Suprapubic skin (tissue), 4 donors: ENCODE measurements at regions not wholly inside any gene's neighbourhood (a gene's known extent, or its start where the extent isn't known, plus 50 kb on each side); places are given as distances from the start of the nearest gene placed in this dataset.

Experiments used
- DNase-seq, 2 donors: peaks; one replicate each; pipeline ENCODE4 v3.0.0-alpha.2; 2019; ENCODE audit warnings: low spot score in 2 of 2
- H3K27ac ChIP-seq: fragments of 200-600 bp; sonication (generic); one replicate; pipeline ENCODE4 v1.5.1; 2019
- H3K27me3 ChIP-seq: fragments of 200-600 bp; sonication (generic); one replicate; pipeline ENCODE4 v1.5.1; 2019
- H3K36me3 ChIP-seq: fragments of 200-600 bp; sonication (generic); one replicate; pipeline ENCODE4 v1.5.1; 2019
- H3K4me1 ChIP-seq: fragments of 200-600 bp; sonication (generic); one replicate; pipeline ENCODE4 v1.5.1; 2019
- H3K4me3 ChIP-seq: fragments of 200-600 bp; sonication (generic); one replicate; pipeline ENCODE4 v1.5.1; 2019; ENCODE audit warnings: mild to moderate bottlenecking
- H3K9me3 ChIP-seq: fragments of 200-600 bp; sonication (generic); one replicate; pipeline ENCODE4 v1.5.1; 2019
- EP300 ChIP-seq: sonication (generic); formaldehyde crosslinking; IDR thresholded peaks from one replicate; pipeline ENCODE4 v1.6.1; 2017; ENCODE audit warnings: antibody characterized with exemption
- POLR2A ChIP-seq, 2 donors: fragments of 450-650 bp; IDR thresholded peaks; one replicate each; pipeline ENCODE4 v1.6.1; 2017; ENCODE audit warnings: antibody characterized with exemption in 2 of 2, mild to moderate bottlenecking in 2 of 2, moderate library complexity in 2 of 2
- POLR2AphosphoS5 ChIP-seq, 3 donors: sonication (generic); formaldehyde crosslinking; IDR thresholded peaks; one replicate each; pipeline ENCODE4 v1.6.1; 2017; ENCODE audit warnings: antibody characterized with exemption in 3 of 3
- whole genome bisulfite sequencing: methylation state at CpG from one replicate; pipeline ENCODE4 v1.1.5; 2018; 5-methylcytosine and 5-hydroxymethylcytosine counted together
- TF ChIP-seq, protein P1 (sequence below), 2 donors: fragments of 200-600 bp in 1 of 2; fragments of 450-650 bp in 1 of 2; sonication (generic) in 1 of 2; IDR thresholded peaks; one replicate each; pipeline ENCODE4 v1.5.1; 2016 to 2019; ENCODE audit warnings: antibody characterized with exemption in 2 of 2, mild to moderate bottlenecking in 1 of 2, moderate library complexity in 1 of 2

DNA sequence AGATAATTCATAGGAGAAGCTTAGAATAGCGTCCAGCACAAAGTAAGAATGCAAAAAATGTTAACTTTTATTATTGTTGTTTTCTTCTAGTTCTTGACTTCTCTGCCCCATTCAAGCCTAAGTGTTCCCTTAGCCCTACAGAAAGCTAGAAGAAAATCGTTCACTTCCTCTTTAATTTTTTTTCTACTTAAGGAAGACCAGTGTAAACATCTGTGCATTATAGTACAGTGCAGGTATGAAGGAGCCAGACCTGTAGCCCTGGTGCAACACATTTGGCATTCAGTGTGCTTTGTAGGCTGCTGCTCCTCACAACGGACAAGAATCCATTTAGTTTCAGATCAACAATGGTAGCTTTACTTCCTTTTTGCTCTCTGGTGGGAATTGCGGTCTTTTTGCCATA, 127.8 kb upstream of the SLC7A14 start:
- Histone ChIP-seq H3K36me3 (no peaks in the 10 kb centered on the region), H3K27me3 (no peaks in the 10 kb centered on the region), H3K4me3 (no peak overlapping the region), H3K4me1 (no peaks in the 10 kb centered on the region), H3K9me3 (peaks cover 10% of the 10 kb centered on the region), H3K27ac (no peak overlapping the region)
- WGBS = 61% methylated on average over 4 of the region's 4 CpGs
- no peak for TF ChIP-seq EP300
- TF ChIP-seq, protein P1, sequence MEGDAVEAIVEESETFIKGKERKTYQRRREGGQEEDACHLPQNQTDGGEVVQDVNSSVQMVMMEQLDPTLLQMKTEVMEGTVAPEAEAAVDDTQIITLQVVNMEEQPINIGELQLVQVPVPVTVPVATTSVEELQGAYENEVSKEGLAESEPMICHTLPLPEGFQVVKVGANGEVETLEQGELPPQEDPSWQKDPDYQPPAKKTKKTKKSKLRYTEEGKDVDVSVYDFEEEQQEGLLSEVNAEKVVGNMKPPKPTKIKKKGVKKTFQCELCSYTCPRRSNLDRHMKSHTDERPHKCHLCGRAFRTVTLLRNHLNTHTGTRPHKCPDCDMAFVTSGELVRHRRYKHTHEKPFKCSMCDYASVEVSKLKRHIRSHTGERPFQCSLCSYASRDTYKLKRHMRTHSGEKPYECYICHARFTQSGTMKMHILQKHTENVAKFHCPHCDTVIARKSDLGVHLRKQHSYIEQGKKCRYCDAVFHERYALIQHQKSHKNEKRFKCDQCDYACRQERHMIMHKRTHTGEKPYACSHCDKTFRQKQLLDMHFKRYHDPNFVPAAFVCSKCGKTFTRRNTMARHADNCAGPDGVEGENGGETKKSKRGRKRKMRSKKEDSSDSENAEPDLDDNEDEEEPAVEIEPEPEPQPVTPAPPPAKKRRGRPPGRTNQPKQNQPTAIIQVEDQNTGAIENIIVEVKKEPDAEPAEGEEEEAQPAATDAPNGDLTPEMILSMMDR (IDR thresholded peaks at IDR 0.05) = no peak
- TF ChIP-seq POLR2AphosphoS5 (IDR thresholded peaks at IDR 0.05) = no peak
- no peak for TF ChIP-seq POLR2A (IDR thresholded peaks at IDR 0.05)
- no peak for DNase-seq

DNA sequence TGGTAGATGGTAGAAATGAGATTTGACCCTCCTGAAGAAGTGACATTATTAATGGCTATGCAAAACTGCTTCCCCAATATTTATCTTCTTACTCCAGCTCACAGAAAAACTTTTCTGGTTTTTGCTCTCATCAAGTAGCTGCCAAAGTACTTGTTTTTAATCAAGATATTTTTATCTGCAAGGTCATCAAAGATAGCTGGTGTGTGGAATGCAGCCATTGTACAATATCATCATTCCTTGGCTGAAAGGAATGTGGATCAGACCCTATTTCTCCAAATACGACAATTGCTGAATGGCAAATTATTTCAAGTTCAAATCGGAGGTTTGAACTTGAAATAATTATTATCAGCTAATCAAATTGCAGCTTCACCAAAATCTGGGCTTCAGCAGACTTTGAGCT, 126.9 kb upstream of the SLC7A14 start:
- Histone ChIP-seq H3K9me3 (peaks cover 10% of the 10 kb centered on the region), H3K27me3 (no peaks in the 10 kb centered on the region), H3K36me3 (no peaks in the 10 kb centered on the region), H3K4me3 (no peak overlapping the region), H3K4me1 (no peaks in the 10 kb centered on the region), H3K27ac (no peak overlapping the region)
- 34% methylated on average over 2 of the region's 2 CpGs for WGBS
- no peak for DNase-seq
- TF ChIP-seq POLR2AphosphoS5 (IDR thresholded peaks at IDR 0.05) = no peak
- TF ChIP-seq EP300 = no peak
- TF ChIP-seq, protein P1 (IDR thresholded peaks at IDR 0.05) = no peak
- TF ChIP-seq POLR2A (IDR thresholded peaks at IDR 0.05) = no peak

DNA sequence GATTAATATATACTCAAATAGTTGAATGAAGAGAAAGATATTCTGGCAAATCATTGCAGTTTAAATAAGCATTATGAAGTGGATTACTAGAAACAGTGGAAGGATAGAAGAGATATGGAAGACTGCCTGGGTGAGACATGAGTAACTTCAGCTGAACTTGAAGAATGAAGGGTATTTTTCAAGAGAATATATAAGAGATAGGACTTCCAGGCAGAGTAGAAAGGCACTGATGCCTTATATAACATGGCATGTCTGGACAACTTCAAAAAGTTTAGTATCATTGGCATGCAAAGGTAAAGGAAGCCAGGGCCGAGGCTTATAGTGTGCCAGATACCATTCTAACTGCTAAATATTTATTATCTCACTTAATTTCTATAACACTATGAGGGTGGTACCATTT, 126.5 kb upstream of the SLC7A14 start:
- Histone ChIP-seq H3K36me3 (no peaks in the 10 kb centered on the region), H3K9me3 (peaks cover 10% of the 10 kb centered on the region), H3K4me3 (no peak overlapping the region), H3K4me1 (no peaks in the 10 kb centered on the region), H3K27me3 (no peaks in the 10 kb centered on the region), H3K27ac (no peak overlapping the region)
- 61% methylated on average over 1 of the region's 1 CpG for WGBS
- no peak for DNase-seq
- TF ChIP-seq, protein P1 (IDR thresholded peaks at IDR 0.05) = no peak
- TF ChIP-seq POLR2A (IDR thresholded peaks at IDR 0.05) = no peak
- no peak for TF ChIP-seq EP300
- TF ChIP-seq POLR2AphosphoS5 (IDR thresholded peaks at IDR 0.05) = no peak

GRCh38 chr3:170711786-170712185, 125.9 kb upstream of the SLC7A14 start:
- peaks cover 10% of the 10 kb centered on the region for H3K9me3 ChIP-seq
- no peaks in the 10 kb centered on the region for H3K4me1 ChIP-seq
- TF ChIP-seq POLR2AphosphoS5 (IDR thresholded peaks at IDR 0.05) (no peak), POLR2A (IDR thresholded peaks at IDR 0.05) (no peak), EP300 (no peak)
- TF ChIP-seq, protein P1 (IDR thresholded peaks at IDR 0.05) = no peak
- no peaks in the 10 kb centered on the region for H3K27me3 ChIP-seq
- no peak for DNase-seq
- H3K27ac ChIP-seq = no peak overlapping the region
- no peak overlapping the region for H3K4me3 ChIP-seq
- no peaks in the 10 kb centered on the region for H3K36me3 ChIP-seq

DNA sequence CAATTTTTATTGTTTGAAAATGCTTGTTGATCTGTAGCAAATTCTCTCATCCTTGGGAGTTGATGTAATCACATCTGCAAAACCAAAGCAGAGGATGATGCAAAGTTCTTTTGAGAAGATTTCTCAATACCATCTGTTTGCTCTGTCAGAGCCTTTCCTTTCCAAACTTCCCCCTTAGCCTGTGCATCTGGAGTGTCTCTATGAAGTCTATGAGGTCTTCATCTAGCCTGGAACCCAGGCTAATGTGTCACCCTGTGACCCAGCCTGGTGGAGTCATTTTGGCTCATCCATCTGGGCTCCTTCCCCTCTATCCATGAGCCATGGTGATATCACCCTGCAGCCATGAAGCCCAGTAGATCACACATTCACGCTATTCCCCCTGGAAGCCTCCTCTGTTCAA, 123.2 kb upstream of the SLC7A14 start:
- DNase-seq = no peak
- H3K9me3 ChIP-seq = peaks cover 10% of the 10 kb centered on the region
- H3K4me3 ChIP-seq = no peak overlapping the region
- no peaks in the 10 kb centered on the region for H3K36me3 ChIP-seq
- no peaks in the 10 kb centered on the region for H3K27me3 ChIP-seq
- peaks cover 4% of the 10 kb centered on the region for H3K4me1 ChIP-seq
- 67% methylated on average over 1 of the region's 1 CpG for WGBS
- no peak overlapping the region for H3K27ac ChIP-seq
- TF ChIP-seq POLR2A (IDR thresholded peaks at IDR 0.05) = no peak
- peak in 1 of 3 donors; percentile 73 for TF ChIP-seq POLR2AphosphoS5 (IDR thresholded peaks at IDR 0.05)

DNA sequence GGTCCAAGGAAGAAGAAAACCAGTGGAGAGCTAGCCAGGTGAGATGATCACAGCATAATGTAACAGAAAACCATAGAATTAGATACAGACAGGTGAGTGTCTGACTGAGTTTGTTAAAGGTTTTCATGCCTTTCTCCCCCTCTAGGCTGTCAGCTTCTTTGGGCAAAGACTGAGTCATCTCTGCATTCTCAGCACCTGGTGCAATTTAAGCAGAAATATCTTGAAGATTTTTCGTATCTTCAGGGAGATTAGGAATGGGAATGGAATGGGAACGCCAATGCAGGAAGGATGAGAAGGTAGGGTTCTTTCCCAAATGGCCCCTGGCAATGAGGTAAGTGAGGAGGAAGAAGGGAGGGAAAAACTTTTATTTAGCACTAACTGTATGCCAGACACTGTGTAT, 122.0 kb upstream of the SLC7A14 start:
- DNase-seq = no peak
- TF ChIP-seq EP300 (no peak), POLR2AphosphoS5 (IDR thresholded peaks at IDR 0.05) (no peak), POLR2A (IDR thresholded peaks at IDR 0.05) (no peak)
- TF ChIP-seq, protein P1 (IDR thresholded peaks at IDR 0.05) = no peak
- no peak overlapping the region for H3K27ac ChIP-seq
- no peaks in the 10 kb centered on the region for H3K27me3 ChIP-seq
- 84% methylated on average over 2 of the region's 2 CpGs for WGBS
- peaks cover 10% of the 10 kb centered on the region for H3K9me3 ChIP-seq
- no peak overlapping the region for H3K4me3 ChIP-seq
- peaks cover 4% of the 10 kb centered on the region for H3K4me1 ChIP-seq
- H3K36me3 ChIP-seq = no peaks in the 10 kb centered on the region
